ENCODE measurements at regions not wholly inside any gene's neighbourhood (a gene's known extent, or its start where the extent isn't known, plus 50 kb on each side); places are given as distances from the start of the nearest gene placed in this dataset.

- H3K79me2 ChIP-seq (ENCODE audit: insufficient read depth) = no peaks in the 10 kb centered on the region
- no peaks in the 10 kb centered on the region for H3K36me3 ChIP-seq (ENCODE audit: low read depth)
- H3K4me3 ChIP-seq = no peak overlapping the region
- DNase-seq = no peak
- no peaks in the 10 kb centered on the region for H3F3A ChIP-seq (ENCODE audit: insufficient read depth)
- H3K9me2 ChIP-seq (ENCODE audit: insufficient read depth) = no peaks in the 10 kb centered on the region
- in situ Hi-C loops (cut with MboI) = no loop called here
- H3K4me1 ChIP-seq (ENCODE audit: insufficient read depth) = no peaks in the 10 kb centered on the region
- no peak overlapping the region for H3K9ac ChIP-seq
- TF ChIP-seq EZH2 (IDR thresholded peaks at IDR 0.05; ENCODE audit: insufficient read depth, poor library complexity, severe bottlenecking) = no peak
- TF ChIP-seq EZH2phosphoT487 (IDR thresholded peaks at IDR 0.05; ENCODE audit: insufficient read depth, low read depth) = no peak
- WGBS, 2 experiments (ENCODE audit: low coverage in 1 of 2, low lambda C conversion rate in 2 of 2, missing lambda C conversion rate in 2 of 2) = 41 to 43% methylated on average over 5 of the region's 5 CpGs
- peaks cover 33% of the 10 kb centered on the region for H3K27me3 ChIP-seq (replicated peaks; ENCODE audit: insufficient read depth)
- H3K27ac ChIP-seq = no peak overlapping the region
- H3K4me2 ChIP-seq (ENCODE audit: unreplicated experiment) = no peak overlapping the region
- H2AFZ ChIP-seq = no peak overlapping the region
- no peaks in the 10 kb centered on the region for H3K9me3 ChIP-seq (ENCODE audit: low read depth)
- no peaks in the 10 kb centered on the region for H4K20me1 ChIP-seq (ENCODE audit: insufficient read depth)
Observed at GRCh38 chr20:5486377-5487054, 124.3 kb downstream of the GPCPD1 start.

- H3K79me2 ChIP-seq (ENCODE audit: insufficient read depth) = no peaks in the 10 kb centered on the region
- H3K9me2 ChIP-seq (ENCODE audit: insufficient read depth) = no peaks in the 10 kb centered on the region
- DNase-seq = no peak
- 19 to 39% methylated on average over 8 of the region's 8 CpGs for WGBS, 2 experiments (ENCODE audit: low coverage in 1 of 2, low lambda C conversion rate in 2 of 2, missing lambda C conversion rate in 2 of 2)
- H3K27ac ChIP-seq = no peak overlapping the region
- TF ChIP-seq EZH2 (IDR thresholded peaks at IDR 0.05; ENCODE audit: insufficient read depth, poor library complexity, severe bottlenecking) = no peak
- no peak for TF ChIP-seq EZH2phosphoT487 (IDR thresholded peaks at IDR 0.05; ENCODE audit: insufficient read depth, low read depth)
- in situ Hi-C loops (cut with MboI) = no loop called here
- H3K27me3 ChIP-seq (replicated peaks; ENCODE audit: insufficient read depth) = peaks cover 33% of the 10 kb centered on the region
- no peak overlapping the region for H3K4me3 ChIP-seq
- no peaks in the 10 kb centered on the region for H3K9me3 ChIP-seq (ENCODE audit: low read depth)
- H3K4me2 ChIP-seq (ENCODE audit: unreplicated experiment) = no peak overlapping the region
- no peaks in the 10 kb centered on the region for H3F3A ChIP-seq (ENCODE audit: insufficient read depth)
- no peaks in the 10 kb centered on the region for H3K36me3 ChIP-seq (ENCODE audit: low read depth)
- no peaks in the 10 kb centered on the region for H4K20me1 ChIP-seq (ENCODE audit: insufficient read depth)
- no peak overlapping the region for H3K9ac ChIP-seq
- no peaks in the 10 kb centered on the region for H3K4me1 ChIP-seq (ENCODE audit: insufficient read depth)
- H2AFZ ChIP-seq = no peak overlapping the region
Observed at GRCh38 chr20:5484926-5485325, 125.9 kb downstream of the GPCPD1 start.

GRCh38 chr20:5484346-5484745, 126.5 kb downstream of the GPCPD1 start:
- H3K9me2 ChIP-seq (ENCODE audit: insufficient read depth) = no peaks in the 10 kb centered on the region
- H3K27me3 ChIP-seq (replicated peaks; ENCODE audit: insufficient read depth) = peaks cover 33% of the 10 kb centered on the region
- no peak for DNase-seq
- no peak overlapping the region for H3K27ac ChIP-seq
- H3K9ac ChIP-seq = no peak overlapping the region
- H3K9me3 ChIP-seq (ENCODE audit: low read depth) = no peaks in the 10 kb centered on the region
- TF ChIP-seq EZH2 (IDR thresholded peaks at IDR 0.05; ENCODE audit: insufficient read depth, poor library complexity, severe bottlenecking) = no peak
- TF ChIP-seq EZH2phosphoT487 (IDR thresholded peaks at IDR 0.05; ENCODE audit: insufficient read depth, low read depth) = no peak
- no peak overlapping the region for H3K4me2 ChIP-seq (ENCODE audit: unreplicated experiment)
- H3F3A ChIP-seq (ENCODE audit: insufficient read depth) = no peaks in the 10 kb centered on the region
- H3K79me2 ChIP-seq (ENCODE audit: insufficient read depth) = no peaks in the 10 kb centered on the region
- no peaks in the 10 kb centered on the region for H4K20me1 ChIP-seq (ENCODE audit: insufficient read depth)
- H3K36me3 ChIP-seq (ENCODE audit: low read depth) = no peaks in the 10 kb centered on the region
- no peak overlapping the region for H2AFZ ChIP-seq
- 35 to 38% methylated on average over 6 of the region's 6 CpGs for WGBS, 2 experiments (ENCODE audit: low coverage in 1 of 2, low lambda C conversion rate in 2 of 2, missing lambda C conversion rate in 2 of 2)
- no peaks in the 10 kb centered on the region for H3K4me1 ChIP-seq (ENCODE audit: insufficient read depth)
- H3K4me3 ChIP-seq = no peak overlapping the region
- in situ Hi-C loops (cut with MboI) = no loop called here

DNA sequence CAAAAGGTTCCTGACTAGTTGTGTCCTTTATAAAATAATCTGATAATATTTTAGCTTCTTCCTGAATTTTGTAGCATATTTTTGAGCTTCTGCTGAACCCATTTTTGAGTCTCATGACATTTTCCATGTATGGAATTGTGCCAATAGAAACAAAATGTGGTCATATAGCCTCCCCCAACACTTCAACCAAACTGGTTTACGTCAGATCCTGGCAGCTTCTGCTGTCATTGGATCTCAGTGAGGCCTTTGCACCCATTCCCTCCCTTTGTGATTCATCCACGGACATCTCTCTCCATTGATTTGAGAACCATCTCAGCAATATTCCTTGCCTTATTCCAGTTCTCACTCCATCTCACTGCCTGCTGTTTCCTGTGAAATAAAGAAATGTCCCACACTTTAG, 128.0 kb downstream of the GPCPD1 start:
- WGBS, 2 experiments (ENCODE audit: low coverage in 1 of 2, low lambda C conversion rate in 2 of 2, missing lambda C conversion rate in 2 of 2) = 26 to 32% methylated on average over 2 of the region's 2 CpGs
- H3K4me3 ChIP-seq = no peak overlapping the region
- peak; percentile 6 for DNase-seq

More for the DNA sequence above, 128.0 kb downstream of the GPCPD1 start:
- Histone ChIP-seq H3K36me3 (ENCODE audit: low read depth) (no peaks in the 10 kb centered on the region), H3K9me2 (ENCODE audit: insufficient read depth) (no peaks in the 10 kb centered on the region), H3K27me3 (replicated peaks; ENCODE audit: insufficient read depth) (peaks cover 23% of the 10 kb centered on the region; the same call in 1 of the 2 replicates), H4K20me1 (ENCODE audit: insufficient read depth) (no peaks in the 10 kb centered on the region), H3K9ac (no peak overlapping the region), H3K9me3 (ENCODE audit: low read depth) (no peaks in the 10 kb centered on the region), H2AFZ (no peak overlapping the region), H3K27ac (no peak overlapping the region), H3K79me2 (ENCODE audit: insufficient read depth) (no peaks in the 10 kb centered on the region), H3K4me2 (ENCODE audit: unreplicated experiment) (no peak overlapping the region), H3F3A (ENCODE audit: insufficient read depth) (no peaks in the 10 kb centered on the region), H3K4me1 (ENCODE audit: insufficient read depth) (no peaks in the 10 kb centered on the region)
- in situ Hi-C loops (cut with MboI) = no loop called here
- TF ChIP-seq EZH2phosphoT487 (IDR thresholded peaks at IDR 0.05; ENCODE audit: insufficient read depth, low read depth) = no peak
